Activated CD8-positive, alpha-beta T cell treated with anti-CD3 and anti-CD28 coated beads, Interleukin-2, amount 10 ng/mL, durations not matched to agents 7 days and 5 days (primary cell): ENCODE measurements at regions not wholly inside any gene's neighbourhood (a gene's known extent, or its start where the extent isn't known, plus 50 kb on each side); places are given as distances from the start of the nearest gene placed in this dataset.

ENCODE experiments used
- ATAC-seq: fragments of 150-1000 bp; cut with Tn5 transposase; one replicate; pipeline ENCODE4 v1.10.0; 2021; ENCODE audit warnings: moderate library complexity
- CTCF ChIA-PET: fragments of 350-600 bp; sonication (Branson Sonifier 250); formaldehyde crosslinking; loops from one replicate; lab custom pipeline; 2021; ENCODE audit warnings: antibody characterized with exemption; lab: Charles Lee
- POLR2A ChIA-PET: fragments of 350-600 bp; sonication (Branson Sonifier 250); formaldehyde crosslinking; loops from one replicate; lab custom pipeline; 2021; ENCODE audit warnings: antibody characterized with exemption; lab: Charles Lee
- DNase-seq: peaks from one replicate; pipeline ENCODE4 v3.0.0-alpha.2; 2020
- H3K27ac Mint-ChIP-seq: one replicate; pipeline ENCODE4 v1.8.0; 2021; ENCODE audit warnings: mild to moderate bottlenecking, mixed read lengths
- H3K27me3 Mint-ChIP-seq: one replicate; pipeline ENCODE4 v1.8.0; 2021; ENCODE audit warnings: low read depth, mixed read lengths
- H3K36me3 Mint-ChIP-seq: one replicate; pipeline ENCODE4 v1.8.0; 2021; ENCODE audit warnings: low read depth, mixed read lengths
- H3K4me1 Mint-ChIP-seq: one replicate; pipeline ENCODE4 v1.8.0; 2021; ENCODE audit warnings: low read depth, mixed read lengths
- H3K4me3 Mint-ChIP-seq: one replicate; pipeline ENCODE4 v1.8.0; 2021; ENCODE audit warnings: mild to moderate bottlenecking, mixed read lengths
- H3K9me3 Mint-ChIP-seq: one replicate; pipeline ENCODE4 v1.8.0; 2022; ENCODE audit warnings: mixed read lengths; ENCODE audit not compliant: insufficient read depth

GRCh38 chr10:31739711-31740110 is 188.9 kb downstream of the ARHGAP12 start:
- ChIA-PET CTCF (no interaction called here), POLR2A (interaction anchor here (0.6 kb wide), 1 partner anchor 148 kb away, joined by 5 read pairs; no protein-coding TSS in a partner anchor)
- peaks cover 4% of the 10 kb centered on the region for H3K9me3 Mint-ChIP-seq
- DNase-seq = no peak
- no peak overlapping the region for H3K4me3 Mint-ChIP-seq
- H3K4me1 Mint-ChIP-seq = no peaks in the 10 kb centered on the region
- no peak overlapping the region for H3K27ac Mint-ChIP-seq
- ATAC-seq = no peak
- peaks cover 2% of the 10 kb centered on the region for H3K36me3 Mint-ChIP-seq
- no peaks in the 10 kb centered on the region for H3K27me3 Mint-ChIP-seq

- no peaks in the 10 kb centered on the region for H3K27me3 Mint-ChIP-seq
- ChIA-PET POLR2A (interaction anchor here (0.6 kb wide), 1 partner anchor 147 kb away, joined by 5 read pairs; no protein-coding TSS in a partner anchor), CTCF (no interaction called here)
- H3K4me1 Mint-ChIP-seq = no peaks in the 10 kb centered on the region
- no peak for ATAC-seq
- no peak overlapping the region for H3K27ac Mint-ChIP-seq
- H3K4me3 Mint-ChIP-seq = no peak overlapping the region
- H3K9me3 Mint-ChIP-seq = peaks cover 4% of the 10 kb centered on the region
- peaks cover 2% of the 10 kb centered on the region for H3K36me3 Mint-ChIP-seq
- no peak for DNase-seq
Measured at GRCh38 chr10:31739146-31739545, 189.5 kb downstream of the ARHGAP12 start.

- ChIA-PET POLR2A (no interaction called here), CTCF (no interaction called here)
- no peak for DNase-seq
- Mint-ChIP-seq H3K4me3 (no peak overlapping the region), H3K27me3 (peaks cover 6% of the 10 kb centered on the region), H3K27ac (no peak overlapping the region), H3K36me3 (no peaks in the 10 kb centered on the region), H3K4me1 (no peaks in the 10 kb centered on the region), H3K9me3 (no peaks in the 10 kb centered on the region)
- no peak for ATAC-seq
Measured at GRCh38 chr10:31731711-31732110, 196.9 kb downstream of the ARHGAP12 start.

- DNase-seq (no peak), ATAC-seq (no peak)
- H3K27me3 Mint-ChIP-seq = peaks cover 6% of the 10 kb centered on the region
- ChIA-PET POLR2A (no interaction called here), CTCF (interaction anchor here (0.9 kb wide), 1 partner anchor 40 kb away, joined by 4 read pairs; no protein-coding TSS in a partner anchor)
- no peaks in the 10 kb centered on the region for H3K9me3 Mint-ChIP-seq
- H3K36me3 Mint-ChIP-seq = no peaks in the 10 kb centered on the region
- H3K4me3 Mint-ChIP-seq = no peak overlapping the region
- H3K4me1 Mint-ChIP-seq = no peaks in the 10 kb centered on the region
- no peak overlapping the region for H3K27ac Mint-ChIP-seq
Measured at GRCh38 chr10:31730776-31731175, 197.9 kb downstream of the ARHGAP12 start.

GRCh38 chr10:31728698-31729224 is 199.9 kb downstream of the ARHGAP12 start:
- POLR2A ChIA-PET = no interaction called here
- Mint-ChIP-seq H3K4me3 (no peak overlapping the region), H3K9me3 (no peaks in the 10 kb centered on the region), H3K27ac (no peak overlapping the region), H3K4me1 (no peaks in the 10 kb centered on the region), H3K36me3 (no peaks in the 10 kb centered on the region), H3K27me3 (peaks cover 9% of the 10 kb centered on the region)
- no peak for DNase-seq
- CTCF ChIA-PET = no interaction called here
- no peak for ATAC-seq

- ATAC-seq (no peak), DNase-seq (no peak)
- Mint-ChIP-seq H3K4me3 (no peak overlapping the region), H3K9me3 (no peaks in the 10 kb centered on the region), H3K36me3 (no peaks in the 10 kb centered on the region), H3K4me1 (no peaks in the 10 kb centered on the region), H3K27ac (no peak overlapping the region), H3K27me3 (peaks cover 5% of the 10 kb centered on the region)
- CTCF ChIA-PET = interaction anchor here (0.6 kb wide), 1 partner anchor 129 kb away, joined by 4 read pairs; no protein-coding TSS in a partner anchor
- POLR2A ChIA-PET = no interaction called here
Measured at GRCh38 chr10:31725436-31725835, 203.2 kb downstream of the ARHGAP12 start.

- H3K27me3 Mint-ChIP-seq = peaks cover 5% of the 10 kb centered on the region
- CTCF ChIA-PET = no interaction called here
- no peaks in the 10 kb centered on the region for H3K4me1 Mint-ChIP-seq
- H3K27ac Mint-ChIP-seq = no peak overlapping the region
- no peaks in the 10 kb centered on the region for H3K36me3 Mint-ChIP-seq
- H3K9me3 Mint-ChIP-seq = peaks cover 5% of the 10 kb centered on the region
- no peak for ATAC-seq
- H3K4me3 Mint-ChIP-seq = no peak overlapping the region
- no peak for DNase-seq
- POLR2A ChIA-PET = no interaction called here
Measured at GRCh38 chr10:31724296-31724695, 204.3 kb downstream of the ARHGAP12 start.

GRCh38 chr10:31723106-31723750 is 205.4 kb downstream of the ARHGAP12 start:
- no peak overlapping the region for H3K27ac Mint-ChIP-seq
- POLR2A ChIA-PET = interaction anchor here (1.1 kb wide), 1 partner anchor 37 kb away, joined by 3 read pairs; no protein-coding TSS in a partner anchor
- H3K9me3 Mint-ChIP-seq = peaks cover 5% of the 10 kb centered on the region
- DNase-seq (no peak), ATAC-seq (no peak)
- no peaks in the 10 kb centered on the region for H3K4me1 Mint-ChIP-seq
- H3K27me3 Mint-ChIP-seq = peaks cover 3% of the 10 kb centered on the region
- no peaks in the 10 kb centered on the region for H3K36me3 Mint-ChIP-seq
- H3K4me3 Mint-ChIP-seq = no peak overlapping the region
- CTCF ChIA-PET = interaction anchor here (1.3 kb wide), 1 partner anchor 47 kb away, joined by 3 read pairs; no protein-coding TSS in a partner anchor

- H3K4me1 Mint-ChIP-seq = no peaks in the 10 kb centered on the region
- POLR2A ChIA-PET = no interaction called here
- ATAC-seq = no peak
- DNase-seq = no peak
- no peaks in the 10 kb centered on the region for H3K36me3 Mint-ChIP-seq
- no peak overlapping the region for H3K4me3 Mint-ChIP-seq
- peaks cover 5% of the 10 kb centered on the region for H3K9me3 Mint-ChIP-seq
- H3K27me3 Mint-ChIP-seq = peaks cover 3% of the 10 kb centered on the region
- no peak overlapping the region for H3K27ac Mint-ChIP-seq
- CTCF ChIA-PET = no interaction called here
Measured at GRCh38 chr10:31721096-31721495, 207.5 kb downstream of the ARHGAP12 start.

- Mint-ChIP-seq H3K36me3 (no peaks in the 10 kb centered on the region), H3K27ac (no peak overlapping the region), H3K9me3 (peaks cover 5% of the 10 kb centered on the region), H3K27me3 (peaks cover 3% of the 10 kb centered on the region), H3K4me3 (no peak overlapping the region), H3K4me1 (no peaks in the 10 kb centered on the region)
- ATAC-seq = no peak
- ChIA-PET POLR2A (no interaction called here), CTCF (no interaction called here)
- DNase-seq = no peak
Measured at GRCh38 chr10:31720546-31720945, 208.1 kb downstream of the ARHGAP12 start.

GRCh38 chr10:31709476-31709875 is 219.2 kb downstream of the ARHGAP12 start:
- H3K4me1 Mint-ChIP-seq = peaks cover 24% of the 10 kb centered on the region
- no peak overlapping the region for H3K4me3 Mint-ChIP-seq
- no peak overlapping the region for H3K27ac Mint-ChIP-seq
- POLR2A ChIA-PET = no interaction called here
- no peak for DNase-seq
- H3K36me3 Mint-ChIP-seq = peaks cover 4% of the 10 kb centered on the region
- peaks cover 31% of the 10 kb centered on the region for H3K9me3 Mint-ChIP-seq
- CTCF ChIA-PET = interaction anchor here (1.5 kb wide), 1 partner anchor 99 kb away, joined by 6 read pairs; no protein-coding TSS in a partner anchor
- ATAC-seq = no peak
- H3K27me3 Mint-ChIP-seq = no peaks in the 10 kb centered on the region

- H3K9me3 Mint-ChIP-seq = peaks cover 31% of the 10 kb centered on the region
- no peak overlapping the region for H3K27ac Mint-ChIP-seq
- CTCF ChIA-PET = interaction anchor here (1.5 kb wide), 1 partner anchor 99 kb away, joined by 6 read pairs; no protein-coding TSS in a partner anchor
- no peak for DNase-seq
- H3K4me1 Mint-ChIP-seq = peaks cover 24% of the 10 kb centered on the region
- no peaks in the 10 kb centered on the region for H3K27me3 Mint-ChIP-seq
- peaks cover 4% of the 10 kb centered on the region for H3K36me3 Mint-ChIP-seq
- POLR2A ChIA-PET = no interaction called here
- H3K4me3 Mint-ChIP-seq = no peak overlapping the region
- no peak for ATAC-seq
Measured at GRCh38 chr10:31709028-31709427, 219.6 kb downstream of the ARHGAP12 start.
